Chondrocyte (in vitro differentiated cells): ENCODE measurements at regions not wholly inside any gene's neighbourhood (a gene's known extent, or its start where the extent isn't known, plus 50 kb on each side); places are given as distances from the start of the nearest gene placed in this dataset.

Source experiments
- DNase-seq: peaks from one replicate; pipeline ENCODE4 v3.0.0; 2021; ENCODE audit warnings: mixed read lengths, low spot score
- H3K27ac Mint-ChIP-seq: one replicate; pipeline ENCODE4 v1.8.0; 2021; ENCODE audit warnings: mild to moderate bottlenecking, moderate library complexity, mixed read lengths; ENCODE audit not compliant: unreplicated experiment
- H3K27me3 Mint-ChIP-seq: 2 replicates; pipeline ENCODE4 v1.8.0; 2021; ENCODE audit warnings: low read depth, mixed read lengths
- H3K36me3 Mint-ChIP-seq: 2 replicates; pipeline ENCODE4 v1.8.0; 2021; ENCODE audit warnings: low read depth, mixed read lengths
- H3K4me1 Mint-ChIP-seq: 2 replicates; pipeline ENCODE4 v1.8.0; 2021; ENCODE audit warnings: low read depth, mild to moderate bottlenecking, mixed read lengths
- H3K4me3 Mint-ChIP-seq: one replicate; pipeline ENCODE4 v1.8.0; 2021; ENCODE audit warnings: mild to moderate bottlenecking, moderate library complexity, mixed read lengths; ENCODE audit not compliant: unreplicated experiment
- H3K9me3 Mint-ChIP-seq: 2 replicates; pipeline ENCODE4 v1.8.0; 2021; ENCODE audit warnings: low read depth, mixed read lengths
- TF ChIP-seq, protein P1 (sequence below): fragments of 200-600 bp; sonication (generic); IDR thresholded peaks from 2 replicates; pipeline ENCODE4 v1.5.0; 2021; ENCODE audit warnings: antibody characterized with exemption, mild to moderate bottlenecking, moderate library complexity

DNA sequence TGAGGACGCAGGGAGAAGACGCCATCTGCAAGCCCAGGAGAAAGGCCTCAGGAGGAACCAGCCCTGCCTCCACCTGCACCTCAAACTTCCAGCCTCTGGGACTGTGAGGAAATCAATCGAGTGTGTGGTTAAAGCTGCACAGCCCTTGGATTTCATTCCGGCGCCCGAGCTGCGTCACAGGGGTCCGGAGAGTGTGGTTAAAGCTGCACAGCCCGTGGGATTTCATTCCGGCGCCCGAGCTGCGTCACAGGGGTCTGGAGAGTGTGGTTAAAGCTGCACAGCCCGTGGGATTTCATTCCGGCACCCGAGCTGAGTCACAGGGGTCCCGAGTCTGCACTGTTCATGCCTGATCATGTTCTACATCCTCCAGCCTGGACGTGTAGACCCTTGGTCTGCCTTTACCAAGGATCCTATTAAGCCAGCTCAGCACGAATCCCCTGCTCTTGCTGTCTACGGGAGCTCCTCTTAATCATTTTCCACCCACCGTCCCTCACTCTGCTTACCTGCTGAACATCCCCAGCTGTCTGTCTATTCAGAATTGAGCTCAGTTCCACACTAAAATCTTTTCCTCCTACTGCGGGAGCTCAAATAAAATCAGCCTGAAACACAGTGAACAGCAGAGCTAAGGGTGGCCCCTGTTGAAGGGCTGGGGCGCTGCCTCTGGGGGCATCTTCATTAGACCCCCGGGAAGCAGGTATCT is 73.0 kb upstream of the OLFM1 start:
- Mint-ChIP-seq H3K27me3 (peaks cover 37% of the 10 kb centered on the region), H3K9me3 (no peaks in the 10 kb centered on the region), H3K36me3 (no peaks in the 10 kb centered on the region), H3K4me1 (no peaks in the 10 kb centered on the region), H3K27ac (no peak overlapping the region), H3K4me3 (no peak overlapping the region)
- TF ChIP-seq, protein P1, sequence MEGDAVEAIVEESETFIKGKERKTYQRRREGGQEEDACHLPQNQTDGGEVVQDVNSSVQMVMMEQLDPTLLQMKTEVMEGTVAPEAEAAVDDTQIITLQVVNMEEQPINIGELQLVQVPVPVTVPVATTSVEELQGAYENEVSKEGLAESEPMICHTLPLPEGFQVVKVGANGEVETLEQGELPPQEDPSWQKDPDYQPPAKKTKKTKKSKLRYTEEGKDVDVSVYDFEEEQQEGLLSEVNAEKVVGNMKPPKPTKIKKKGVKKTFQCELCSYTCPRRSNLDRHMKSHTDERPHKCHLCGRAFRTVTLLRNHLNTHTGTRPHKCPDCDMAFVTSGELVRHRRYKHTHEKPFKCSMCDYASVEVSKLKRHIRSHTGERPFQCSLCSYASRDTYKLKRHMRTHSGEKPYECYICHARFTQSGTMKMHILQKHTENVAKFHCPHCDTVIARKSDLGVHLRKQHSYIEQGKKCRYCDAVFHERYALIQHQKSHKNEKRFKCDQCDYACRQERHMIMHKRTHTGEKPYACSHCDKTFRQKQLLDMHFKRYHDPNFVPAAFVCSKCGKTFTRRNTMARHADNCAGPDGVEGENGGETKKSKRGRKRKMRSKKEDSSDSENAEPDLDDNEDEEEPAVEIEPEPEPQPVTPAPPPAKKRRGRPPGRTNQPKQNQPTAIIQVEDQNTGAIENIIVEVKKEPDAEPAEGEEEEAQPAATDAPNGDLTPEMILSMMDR = no peak
- no peak for DNase-seq

DNA sequence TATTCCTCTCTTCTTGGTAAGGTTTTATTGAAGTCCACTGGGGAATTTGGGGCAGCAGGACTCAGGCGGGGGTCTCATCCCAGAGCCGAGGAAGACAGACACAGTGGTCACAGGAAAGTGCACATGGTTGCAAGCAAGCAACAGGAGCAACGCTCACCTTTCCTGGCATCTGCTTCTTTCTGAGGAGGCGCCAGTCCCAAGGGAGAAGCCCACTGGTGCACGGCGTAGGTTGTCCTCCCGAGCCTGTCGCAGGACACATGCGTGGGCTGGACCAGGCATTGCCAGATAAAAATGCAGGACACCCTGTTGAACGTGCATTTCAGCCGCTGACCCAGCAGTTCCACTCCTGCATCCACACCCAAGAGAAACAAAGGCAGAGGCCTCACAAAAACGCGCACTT is 72.4 kb upstream of the OLFM1 start:
- peaks cover 40% of the 10 kb centered on the region for H3K27me3 Mint-ChIP-seq
- no peak overlapping the region for H3K27ac Mint-ChIP-seq
- no peaks in the 10 kb centered on the region for H3K36me3 Mint-ChIP-seq
- H3K4me1 Mint-ChIP-seq = no peaks in the 10 kb centered on the region
- no peak for DNase-seq
- TF ChIP-seq, protein P1 = no peak
- no peaks in the 10 kb centered on the region for H3K9me3 Mint-ChIP-seq
- no peak overlapping the region for H3K4me3 Mint-ChIP-seq

DNA sequence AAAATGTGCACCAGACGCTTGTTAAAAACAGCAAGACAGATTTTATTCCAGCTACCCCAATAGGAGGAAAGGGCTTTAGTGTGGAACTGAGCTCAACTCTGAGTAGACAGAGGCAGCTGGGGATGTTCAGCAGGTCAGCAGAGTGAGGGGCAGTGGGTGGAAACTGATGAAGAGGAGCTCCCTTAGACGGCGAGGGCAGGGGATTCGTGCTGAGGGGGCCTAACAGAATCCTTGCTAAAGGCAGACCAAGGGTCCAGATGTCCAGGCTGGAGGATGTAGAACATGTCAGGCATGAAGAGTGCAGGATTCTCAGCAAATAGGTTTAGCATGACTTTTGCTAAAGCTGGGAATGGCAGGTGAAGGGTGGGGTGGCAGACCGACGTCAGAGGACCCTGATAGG is 71.9 kb upstream of the OLFM1 start:
- Mint-ChIP-seq H3K9me3 (no peaks in the 10 kb centered on the region), H3K27me3 (peaks cover 42% of the 10 kb centered on the region), H3K4me3 (no peak overlapping the region), H3K36me3 (no peaks in the 10 kb centered on the region), H3K4me1 (no peaks in the 10 kb centered on the region), H3K27ac (no peak overlapping the region)
- DNase-seq = no peak
- TF ChIP-seq, protein P1 = no peak

DNA sequence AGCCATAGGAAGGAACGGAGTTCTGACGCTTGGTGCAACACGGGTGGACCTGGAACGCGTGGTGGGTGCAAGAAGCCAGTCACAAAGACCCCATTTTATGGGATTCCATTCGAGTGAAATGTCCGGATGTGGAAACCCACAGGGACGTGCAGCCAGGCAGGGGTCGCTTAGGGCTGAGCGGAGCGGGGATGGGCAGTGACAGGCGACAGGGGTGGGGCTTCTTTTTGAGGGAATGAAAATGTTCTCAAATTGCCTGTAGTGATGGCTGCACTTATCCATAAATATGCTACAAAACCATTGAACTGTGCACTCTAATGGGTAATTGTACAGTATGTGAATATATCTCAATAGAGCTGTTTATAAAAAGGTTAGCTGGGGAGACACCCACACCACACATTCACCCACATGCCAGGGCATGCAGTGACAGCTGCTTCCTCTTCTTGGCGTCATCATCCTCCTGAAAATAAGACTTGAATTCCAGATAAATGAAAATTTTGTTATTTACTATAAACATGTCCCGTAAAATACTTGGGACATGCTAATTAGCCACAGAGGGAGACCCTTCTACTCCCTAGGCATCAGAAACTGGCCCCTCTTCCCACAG is 71.3 kb upstream of the OLFM1 start:
- Mint-ChIP-seq H3K4me1 (no peaks in the 10 kb centered on the region), H3K36me3 (no peaks in the 10 kb centered on the region), H3K27me3 (peaks cover 42% of the 10 kb centered on the region), H3K4me3 (no peak overlapping the region), H3K9me3 (no peaks in the 10 kb centered on the region), H3K27ac (no peak overlapping the region)
- no peak for DNase-seq
- TF ChIP-seq, protein P1 = no peak

DNA sequence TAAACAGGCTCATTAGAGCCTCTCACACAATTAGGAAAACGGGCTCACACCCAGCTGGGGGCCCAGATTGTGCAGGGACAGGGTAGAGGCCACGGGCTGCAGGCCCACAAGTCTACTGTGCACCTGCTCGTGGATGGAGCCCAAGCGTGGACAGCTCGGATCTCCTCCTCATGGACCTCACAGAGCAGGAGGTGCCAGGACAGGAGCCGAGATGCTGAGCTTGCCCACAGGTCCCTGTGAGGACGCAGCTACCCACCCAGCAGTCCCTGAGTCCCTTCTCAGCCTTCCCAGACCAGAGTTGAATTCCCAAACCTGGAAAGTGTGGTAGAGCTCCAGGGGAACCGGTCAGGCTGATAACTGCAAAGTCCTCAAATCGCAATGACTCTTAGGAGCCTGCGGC is 70.6 kb upstream of the OLFM1 start:
- H3K27ac Mint-ChIP-seq = no peak overlapping the region
- H3K9me3 Mint-ChIP-seq = no peaks in the 10 kb centered on the region
- H3K27me3 Mint-ChIP-seq = peaks cover 37% of the 10 kb centered on the region
- no peaks in the 10 kb centered on the region for H3K4me1 Mint-ChIP-seq
- no peaks in the 10 kb centered on the region for H3K36me3 Mint-ChIP-seq
- TF ChIP-seq, protein P1 = no peak
- no peak overlapping the region for H3K4me3 Mint-ChIP-seq
- DNase-seq = no peak
